ENCODE measurements at regions not wholly inside any gene's neighbourhood (a gene's known extent, or its start where the extent isn't known, plus 50 kb on each side); places are given as distances from the start of the nearest gene placed in this dataset.

GRCh38 chr6:97989451-97989850 lies 706.4 kb upstream of the MMS22L start:
- FAIRE-seq: no peak
- DNase-seq (ENCODE audit: insufficient read length, low spot score): no peak

GRCh38 chr6:97995158-97995557 lies 712.1 kb upstream of the MMS22L start:
- DNase-seq (ENCODE audit: insufficient read length, low spot score) (no peak), FAIRE-seq (no peak)

- FAIRE-seq (no peak), DNase-seq (ENCODE audit: insufficient read length, low spot score) (no peak)
Measured at GRCh38 chr6:98002678-98003077, 719.7 kb upstream of the MMS22L start.

GRCh38 chr6:98014442-98015201 lies 731.6 kb upstream of the MMS22L start:
- DNase-seq (ENCODE audit: insufficient read length, low spot score) (no peak), FAIRE-seq (no peak)

GRCh38 chr6:98016565-98016964 lies 733.5 kb upstream of the MMS22L start:
- FAIRE-seq (no peak), DNase-seq (ENCODE audit: insufficient read length, low spot score) (no peak)

- DNase-seq (ENCODE audit: insufficient read length, low spot score) (no peak), FAIRE-seq (no peak)
Measured at GRCh38 chr6:98020222-98020621, 737.2 kb upstream of the MMS22L start.

- no peak for FAIRE-seq
- no peak for DNase-seq (ENCODE audit: insufficient read length, low spot score)
Measured at GRCh38 chr6:98024359-98024758, 741.3 kb upstream of the MMS22L start.

GRCh38 chr6:98027898-98028297 lies 744.9 kb upstream of the MMS22L start:
- FAIRE-seq: no peak
- DNase-seq (ENCODE audit: insufficient read length, low spot score): no peak

- FAIRE-seq: no peak
- DNase-seq (ENCODE audit: insufficient read length, low spot score): no peak
Measured at GRCh38 chr6:98033617-98034016, 750.6 kb upstream of the MMS22L start.

GRCh38 chr6:98036344-98036923 lies 753.4 kb upstream of the MMS22L start:
- no peak for FAIRE-seq
- no peak for DNase-seq (ENCODE audit: insufficient read length, low spot score)

- DNase-seq (ENCODE audit: insufficient read length, low spot score) (no peak), FAIRE-seq (no peak)
Measured at GRCh38 chr6:98037571-98037970, 754.6 kb upstream of the MMS22L start.

GRCh38 chr6:98039443-98039842 lies 756.4 kb upstream of the MMS22L start:
- DNase-seq (ENCODE audit: insufficient read length, low spot score) (no peak), FAIRE-seq (no peak)

- DNase-seq (ENCODE audit: insufficient read length, low spot score) (no peak), FAIRE-seq (no peak)
Measured at GRCh38 chr6:98039904-98040607, 757.0 kb upstream of the MMS22L start.

GRCh38 chr6:98041056-98041455 lies 758.0 kb upstream of the MMS22L start:
- no peak for DNase-seq (ENCODE audit: insufficient read length, low spot score)

GRCh38 chr6:98041921-98042320 lies 758.9 kb upstream of the MMS22L start:
- DNase-seq (ENCODE audit: insufficient read length, low spot score) (no peak), FAIRE-seq (no peak)

More at GRCh38 chr6:98041056-98041455, 758.0 kb upstream of the MMS22L start:
- FAIRE-seq: no peak

GRCh38 chr6:98044151-98044561 lies 761.1 kb upstream of the MMS22L start:
- FAIRE-seq (no peak), DNase-seq (ENCODE audit: insufficient read length, low spot score) (no peak)

- FAIRE-seq: no peak
- DNase-seq (ENCODE audit: insufficient read length, low spot score): no peak
Measured at GRCh38 chr6:98044791-98045470, 761.9 kb upstream of the MMS22L start.

GRCh38 chr6:98047164-98047563 lies 764.1 kb upstream of the MMS22L start:
- no peak for FAIRE-seq
- no peak for DNase-seq (ENCODE audit: insufficient read length, low spot score)

GRCh38 chr6:98047871-98048270 lies 764.9 kb upstream of the MMS22L start:
- FAIRE-seq (no peak), DNase-seq (ENCODE audit: insufficient read length, low spot score) (no peak)

GRCh38 chr6:98054453-98054852 lies 771.4 kb upstream of the MMS22L start:
- no peak for FAIRE-seq
- no peak for DNase-seq (ENCODE audit: insufficient read length, low spot score)

GRCh38 chr6:98056955-98057354 lies 773.9 kb upstream of the MMS22L start:
- DNase-seq (ENCODE audit: insufficient read length, low spot score): no peak
- FAIRE-seq: no peak
